ENCODE measurements at regions not wholly inside any gene's neighbourhood (a gene's known extent, or its start where the extent isn't known, plus 50 kb on each side); places are given as distances from the start of the nearest gene placed in this dataset.
"Not testable (repeated sequence)": the region's sequence is repeated elsewhere in the genome, so short reads cannot be mapped to it uniquely, and the experiment has no call there.

- no peak overlapping the region for H3K4me3 ChIP-seq (ENCODE audit: low read length in 2 of 2)
- H3K27me3 ChIP-seq (ENCODE audit: control insufficient read depth in 2 of 2, insufficient read depth in 1 of 2, low read length in 1 of 2): no peaks in the 10 kb centered on the region
- WGBS: 95% methylated on average over 3 of the region's 3 CpGs
- H3K36me3 ChIP-seq (ENCODE audit: control insufficient read depth in 2 of 2, insufficient read depth in 2 of 2, low read length in 1 of 2): no peaks in the 10 kb centered on the region
- no peaks in the 10 kb centered on the region for H3K4me1 ChIP-seq (ENCODE audit: control insufficient read depth in 2 of 2, insufficient read depth in 2 of 2, low read length in 2 of 2)
- no peaks in the 10 kb centered on the region for H3K9me3 ChIP-seq (ENCODE audit: control insufficient read depth in 2 of 2, insufficient read depth in 1 of 2, low read length in 1 of 2)
- no peak overlapping the region for H3K27ac ChIP-seq (ENCODE audit: low read depth in 1 of 2, low read length in 1 of 2)
- no peak for DNase-seq (ENCODE audit: low read depth in 6 of 9, low spot score in 9 of 9)
These were observed 233.9 kb downstream of the SLC4A3 start for GRCh38 chr2:219861307-219861706.

- H3K4me1 ChIP-seq (ENCODE audit: control insufficient read depth in 2 of 2, insufficient read depth in 2 of 2, low read length in 2 of 2): no peaks in the 10 kb centered on the region
- H3K9me3 ChIP-seq (ENCODE audit: control insufficient read depth in 2 of 2, insufficient read depth in 1 of 2, low read length in 1 of 2): no peaks in the 10 kb centered on the region
- no peak overlapping the region for H3K27ac ChIP-seq (ENCODE audit: low read depth in 1 of 2, low read length in 1 of 2)
- no peak overlapping the region for H3K4me3 ChIP-seq (ENCODE audit: low read length in 2 of 2)
- H3K27me3 ChIP-seq (ENCODE audit: control insufficient read depth in 2 of 2, insufficient read depth in 1 of 2, low read length in 1 of 2): no peaks in the 10 kb centered on the region
- no peak for DNase-seq (ENCODE audit: low read depth in 6 of 9, low spot score in 9 of 9)
- no peaks in the 10 kb centered on the region for H3K36me3 ChIP-seq (ENCODE audit: control insufficient read depth in 2 of 2, insufficient read depth in 2 of 2, low read length in 1 of 2)
- 34% methylated on average over 2 of the region's 2 CpGs for WGBS
These were observed 236.7 kb downstream of the SLC4A3 start for GRCh38 chr2:219864154-219864553.

DNA sequence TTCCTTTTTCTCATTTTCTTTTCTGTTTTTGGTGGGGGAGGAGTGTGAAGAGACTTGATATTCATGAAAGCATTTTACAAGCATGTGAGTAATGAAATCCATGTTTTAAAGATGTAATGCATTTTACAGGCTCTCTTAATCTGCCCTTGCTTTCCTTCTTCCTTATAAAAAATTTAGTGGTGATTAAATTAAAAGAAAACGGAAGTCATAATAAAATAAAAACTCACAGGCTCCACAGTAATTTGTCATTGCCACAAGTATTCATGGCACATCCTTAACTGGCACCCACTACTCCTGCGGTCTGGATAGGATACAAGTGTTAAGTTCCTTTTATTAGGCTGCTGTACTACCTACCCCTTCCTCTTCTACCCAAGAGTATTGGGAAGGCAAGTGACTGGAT lies 241.2 kb downstream of the SLC4A3 start:
- no peaks in the 10 kb centered on the region for H3K27me3 ChIP-seq (ENCODE audit: control insufficient read depth in 2 of 2, insufficient read depth in 1 of 2, low read length in 1 of 2)
- no peak for DNase-seq (ENCODE audit: low read depth in 6 of 9, low spot score in 9 of 9)
- H3K36me3 ChIP-seq (ENCODE audit: control insufficient read depth in 2 of 2, insufficient read depth in 2 of 2, low read length in 1 of 2): no peaks in the 10 kb centered on the region
- 95% methylated on average over 2 of the region's 2 CpGs for WGBS
- H3K9me3 ChIP-seq (ENCODE audit: control insufficient read depth in 2 of 2, insufficient read depth in 1 of 2, low read length in 1 of 2): no peaks in the 10 kb centered on the region
- no peak overlapping the region for H3K4me3 ChIP-seq (ENCODE audit: low read length in 2 of 2)
- no peak overlapping the region for H3K27ac ChIP-seq (ENCODE audit: low read depth in 1 of 2, low read length in 1 of 2)
- H3K4me1 ChIP-seq (ENCODE audit: control insufficient read depth in 2 of 2, insufficient read depth in 2 of 2, low read length in 2 of 2): no peaks in the 10 kb centered on the region

- H3K4me3 ChIP-seq (ENCODE audit: low read length in 2 of 2): no peak overlapping the region
- no peaks in the 10 kb centered on the region for H3K36me3 ChIP-seq (ENCODE audit: control insufficient read depth in 2 of 2, insufficient read depth in 2 of 2, low read length in 1 of 2)
- no peaks in the 10 kb centered on the region for H3K4me1 ChIP-seq (ENCODE audit: control insufficient read depth in 2 of 2, insufficient read depth in 2 of 2, low read length in 2 of 2)
- H3K27ac ChIP-seq (ENCODE audit: low read depth in 1 of 2, low read length in 1 of 2): no peak overlapping the region
- no peaks in the 10 kb centered on the region for H3K27me3 ChIP-seq (ENCODE audit: control insufficient read depth in 2 of 2, insufficient read depth in 1 of 2, low read length in 1 of 2)
- DNase-seq (ENCODE audit: low read depth in 6 of 9, low spot score in 9 of 9): no peak
- no peaks in the 10 kb centered on the region for H3K9me3 ChIP-seq (ENCODE audit: control insufficient read depth in 2 of 2, insufficient read depth in 1 of 2, low read length in 1 of 2)
- 96% methylated on average over 3 of the region's 3 CpGs for WGBS
These were observed 242.6 kb downstream of the SLC4A3 start for GRCh38 chr2:219870041-219870440.

- H3K27me3 ChIP-seq (ENCODE audit: control insufficient read depth in 2 of 2, insufficient read depth in 1 of 2, low read length in 1 of 2): no peaks in the 10 kb centered on the region
- no peak for DNase-seq (ENCODE audit: low read depth in 6 of 9, low spot score in 9 of 9)
- H3K36me3 ChIP-seq (ENCODE audit: control insufficient read depth in 2 of 2, insufficient read depth in 2 of 2, low read length in 1 of 2): no peaks in the 10 kb centered on the region
- no peaks in the 10 kb centered on the region for H3K9me3 ChIP-seq (ENCODE audit: control insufficient read depth in 2 of 2, insufficient read depth in 1 of 2, low read length in 1 of 2)
- 79% methylated on average over 8 of the region's 8 CpGs for WGBS
- H3K4me1 ChIP-seq (ENCODE audit: control insufficient read depth in 2 of 2, insufficient read depth in 2 of 2, low read length in 2 of 2): no peaks in the 10 kb centered on the region
- H3K4me3 ChIP-seq (ENCODE audit: low read length in 2 of 2): no peak overlapping the region
- H3K27ac ChIP-seq (ENCODE audit: low read depth in 1 of 2, low read length in 1 of 2): no peak overlapping the region
These were observed 243.9 kb downstream of the SLC4A3 start for GRCh38 chr2:219871351-219871750.

- no peak for DNase-seq (ENCODE audit: low read depth in 6 of 9, low spot score in 9 of 9)
- H3K4me3 ChIP-seq (ENCODE audit: low read length in 2 of 2): no peak overlapping the region
- no peaks in the 10 kb centered on the region for H3K4me1 ChIP-seq (ENCODE audit: control insufficient read depth in 2 of 2, insufficient read depth in 2 of 2, low read length in 2 of 2)
- no peaks in the 10 kb centered on the region for H3K36me3 ChIP-seq (ENCODE audit: control insufficient read depth in 2 of 2, insufficient read depth in 2 of 2, low read length in 1 of 2)
- no peak overlapping the region for H3K27ac ChIP-seq (ENCODE audit: low read depth in 1 of 2, low read length in 1 of 2)
- H3K9me3 ChIP-seq (ENCODE audit: control insufficient read depth in 2 of 2, insufficient read depth in 1 of 2, low read length in 1 of 2): no peaks in the 10 kb centered on the region
- H3K27me3 ChIP-seq (ENCODE audit: control insufficient read depth in 2 of 2, insufficient read depth in 1 of 2, low read length in 1 of 2): no peaks in the 10 kb centered on the region
- WGBS: 76% methylated on average over 1 of the region's 1 CpG
These were observed 247.6 kb downstream of the SLC4A3 start for GRCh38 chr2:219875036-219875435.

DNA sequence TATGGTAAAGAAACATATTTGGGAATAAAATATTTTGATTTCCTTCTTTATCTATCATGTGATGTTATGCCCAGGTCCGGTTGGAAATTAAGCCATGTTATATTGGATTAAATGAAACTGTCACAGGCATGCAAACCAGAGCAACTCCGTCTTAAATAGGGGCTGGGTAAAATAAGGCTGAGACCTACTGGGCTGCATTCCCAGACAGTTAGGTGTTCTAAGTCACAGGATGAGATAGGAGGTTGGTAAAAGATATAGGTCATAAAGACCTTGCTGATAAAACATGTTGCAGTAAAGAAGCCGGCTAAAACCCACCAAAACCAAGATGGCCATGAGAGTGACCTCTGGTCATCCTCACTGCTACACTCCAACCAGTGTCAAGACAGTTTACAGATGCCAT lies 248.6 kb downstream of the SLC4A3 start:
- 97% methylated on average over 3 of the region's 3 CpGs for WGBS
- H3K4me3 ChIP-seq (ENCODE audit: low read length in 2 of 2); H3K36me3 ChIP-seq (ENCODE audit: control insufficient read depth in 2 of 2, insufficient read depth in 2 of 2, low read length in 1 of 2); DNase-seq (ENCODE audit: low read depth in 6 of 9, low spot score in 9 of 9); H3K27me3 ChIP-seq (ENCODE audit: control insufficient read depth in 2 of 2, insufficient read depth in 1 of 2, low read length in 1 of 2); H3K9me3 ChIP-seq (ENCODE audit: control insufficient read depth in 2 of 2, insufficient read depth in 1 of 2, low read length in 1 of 2); H3K4me1 ChIP-seq (ENCODE audit: control insufficient read depth in 2 of 2, insufficient read depth in 2 of 2, low read length in 2 of 2); H3K27ac ChIP-seq (ENCODE audit: low read depth in 1 of 2, low read length in 1 of 2): not testable (repeated sequence)

DNA sequence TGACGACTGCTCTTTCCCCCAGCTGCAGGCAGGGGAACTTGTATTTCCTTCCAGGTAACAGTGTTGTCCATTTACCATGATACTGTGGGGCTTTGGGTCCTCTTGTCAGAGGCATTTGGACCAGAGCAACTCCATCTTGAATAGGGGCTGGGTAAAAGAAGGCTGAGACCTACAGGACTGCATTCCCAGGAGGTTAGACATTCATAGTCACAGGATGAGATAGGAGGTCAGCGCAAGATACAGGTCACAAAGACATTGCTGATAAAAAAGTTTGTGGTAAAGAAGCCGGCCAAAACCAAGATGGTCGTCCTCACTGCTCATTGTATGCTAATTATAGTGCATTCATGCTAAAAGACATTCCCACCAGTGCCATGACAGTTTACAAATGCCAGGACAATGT lies 249.5 kb downstream of the SLC4A3 start:
- Histone ChIP-seq H3K36me3 (ENCODE audit: control insufficient read depth in 2 of 2, insufficient read depth in 2 of 2, low read length in 1 of 2) (no peaks in the 10 kb centered on the region), H3K27ac (ENCODE audit: low read depth in 1 of 2, low read length in 1 of 2) (no peak overlapping the region), H3K4me1 (ENCODE audit: control insufficient read depth in 2 of 2, insufficient read depth in 2 of 2, low read length in 2 of 2) (no peaks in the 10 kb centered on the region), H3K4me3 (ENCODE audit: low read length in 2 of 2) (no peak overlapping the region), H3K9me3 (ENCODE audit: control insufficient read depth in 2 of 2, insufficient read depth in 1 of 2, low read length in 1 of 2) (no peaks in the 10 kb centered on the region), H3K27me3 (ENCODE audit: control insufficient read depth in 2 of 2, insufficient read depth in 1 of 2, low read length in 1 of 2) (no peaks in the 10 kb centered on the region)
- 93% methylated on average over 4 of the region's 4 CpGs for WGBS
- DNase-seq (ENCODE audit: low read depth in 6 of 9, low spot score in 9 of 9): no peak

GRCh38 chr2:219877728-219878127 lies 250.3 kb downstream of the SLC4A3 start:
- WGBS: 85% methylated on average over 5 of the region's 5 CpGs
- H3K27ac ChIP-seq (ENCODE audit: low read depth in 1 of 2, low read length in 1 of 2): no peak overlapping the region
- no peaks in the 10 kb centered on the region for H3K27me3 ChIP-seq (ENCODE audit: control insufficient read depth in 2 of 2, insufficient read depth in 1 of 2, low read length in 1 of 2)
- H3K9me3 ChIP-seq (ENCODE audit: control insufficient read depth in 2 of 2, insufficient read depth in 1 of 2, low read length in 1 of 2): no peaks in the 10 kb centered on the region
- no peak for DNase-seq (ENCODE audit: low read depth in 6 of 9, low spot score in 9 of 9)
- H3K4me3 ChIP-seq (ENCODE audit: low read length in 2 of 2): no peak overlapping the region
- no peaks in the 10 kb centered on the region for H3K4me1 ChIP-seq (ENCODE audit: control insufficient read depth in 2 of 2, insufficient read depth in 2 of 2, low read length in 2 of 2)
- H3K36me3 ChIP-seq (ENCODE audit: control insufficient read depth in 2 of 2, insufficient read depth in 2 of 2, low read length in 1 of 2): no peaks in the 10 kb centered on the region

- WGBS: 94% methylated on average over 5 of the region's 5 CpGs
- DNase-seq (ENCODE audit: low read depth in 6 of 9, low spot score in 9 of 9): no peak
- Histone ChIP-seq H3K9me3 (ENCODE audit: control insufficient read depth in 2 of 2, insufficient read depth in 1 of 2, low read length in 1 of 2) (no peaks in the 10 kb centered on the region), H3K4me3 (ENCODE audit: low read length in 2 of 2) (no peak overlapping the region), H3K36me3 (ENCODE audit: control insufficient read depth in 2 of 2, insufficient read depth in 2 of 2, low read length in 1 of 2) (no peaks in the 10 kb centered on the region), H3K27ac (ENCODE audit: low read depth in 1 of 2, low read length in 1 of 2) (no peak overlapping the region), H3K27me3 (ENCODE audit: control insufficient read depth in 2 of 2, insufficient read depth in 1 of 2, low read length in 1 of 2) (no peaks in the 10 kb centered on the region), H3K4me1 (ENCODE audit: control insufficient read depth in 2 of 2, insufficient read depth in 2 of 2, low read length in 2 of 2) (no peaks in the 10 kb centered on the region)
These were observed 251.1 kb downstream of the SLC4A3 start for GRCh38 chr2:219878516-219878915.
